HepG2 (cell line): ENCODE measurements at regions not wholly inside any gene's neighbourhood (a gene's known extent, or its start where the extent isn't known, plus 50 kb on each side); places are given as distances from the start of the nearest gene placed in this dataset.

Experiments used
- ATF7-NPFF ChIP-seq: sonication (generic); formaldehyde crosslinking; IDR thresholded peaks from 2 replicates; pipeline ENCODE4 v1.8.1; 2023; ENCODE audit warnings: mild to moderate bottlenecking, low read depth, missing genetic modification reagents, moderate library complexity
- IKZF1 ChIP-seq: fragments of 450-650 bp; IDR thresholded peaks from 2 replicates; pipeline ENCODE4 v1.7.1; 2016
- KLF16 ChIP-seq, 2 experiments: sonication (generic) in 1 of 2; formaldehyde crosslinking in 1 of 2; IDR thresholded peaks; 2 replicates each; pipeline versions ENCODE4 v1.6.1 to v1.8.0; 2016 to 2023; ENCODE audit warnings: missing genetic modification reagents in 2 of 2, missing compliant biosample characterization in 1 of 2
- REXO4 ChIP-seq: sonication (generic); formaldehyde crosslinking; IDR thresholded peaks from 2 replicates; pipeline ENCODE4 v1.8.0; 2022; ENCODE audit warnings: missing genetic modification reagents, mild to moderate bottlenecking, borderline replicate concordance
- RFX1 ChIP-seq: fragments of 450-650 bp; IDR thresholded peaks from 2 replicates; pipeline ENCODE4 v1.6.1; 2017
- SIN3B ChIP-seq: fragments of 150-350 bp; IDR thresholded peaks from 2 replicates; pipeline ENCODE4 v1.6.1; 2014; ENCODE audit warnings: low read length
- SKI ChIP-seq: fragments of 450-650 bp; IDR thresholded peaks from one replicate; pipeline ENCODE4 v1.6.1; 2018; ENCODE audit warnings: mild to moderate bottlenecking; ENCODE audit not compliant: partially characterized antibody
- TBP ChIP-seq: sonication (generic); formaldehyde crosslinking; IDR thresholded peaks from 2 replicates; pipeline ENCODE4 v1.5.0; 2020; ENCODE audit warnings: missing genetic modification reagents
- YEATS4 ChIP-seq: sonication (generic); formaldehyde crosslinking; IDR thresholded peaks from 2 replicates; pipeline ENCODE4 v1.4.0; 2020; ENCODE audit warnings: missing genetic modification reagents, borderline replicate concordance
- ZFYVE20 ChIP-seq: sonication (generic); formaldehyde crosslinking; IDR thresholded peaks from 2 replicates; pipeline ENCODE4 v1.8.0; 2023; ENCODE audit warnings: low read depth, mild to moderate bottlenecking, moderate library complexity, missing genetic modification reagents, borderline replicate concordance
- ZMAT5 ChIP-seq: sonication (generic); formaldehyde crosslinking; IDR thresholded peaks from 2 replicates; pipeline ENCODE4 v1.5.0; 2020; ENCODE audit warnings: mild to moderate bottlenecking, low read depth, missing genetic modification reagents, borderline replicate concordance
- ZNF10 ChIP-seq: sonication (generic); formaldehyde crosslinking; IDR thresholded peaks from 2 replicates; pipeline ENCODE4 v1.4.0; 2020; ENCODE audit warnings: mild to moderate bottlenecking, low read depth, missing genetic modification reagents, borderline replicate concordance
- ZNF317 ChIP-seq: sonication (generic); formaldehyde crosslinking; IDR thresholded peaks from 2 replicates; pipeline ENCODE4 v1.5.0; 2020; ENCODE audit warnings: mild to moderate bottlenecking, missing genetic modification reagents
- ZNF34 ChIP-seq: sonication (generic); formaldehyde crosslinking; IDR thresholded peaks from 2 replicates; pipeline ENCODE4 v1.4.0; 2020; ENCODE audit warnings: mild to moderate bottlenecking, missing genetic modification reagents, borderline replicate concordance
- ZNF607 ChIP-seq: sonication (generic); formaldehyde crosslinking; IDR thresholded peaks from 2 replicates; pipeline ENCODE4 v1.5.1; 2020; ENCODE audit warnings: missing genetic modification reagents, mild to moderate bottlenecking, borderline replicate concordance
- ZNF687 ChIP-seq: sonication (generic); formaldehyde crosslinking; IDR thresholded peaks from 2 replicates; pipeline ENCODE4 v1.5.1; 2020; ENCODE audit warnings: mild to moderate bottlenecking, missing genetic modification reagents, moderate library complexity
- ZNF724P ChIP-seq: sonication (generic); formaldehyde crosslinking; IDR thresholded peaks from 2 replicates; pipeline ENCODE4 v1.8.0; 2022; ENCODE audit warnings: missing genetic modification reagents, borderline replicate concordance
- TF ChIP-seq, protein P1 (sequence below): sonication (generic); formaldehyde crosslinking; IDR thresholded peaks from 2 replicates; pipeline ENCODE4 v1.8.0; 2022; ENCODE audit warnings: mild to moderate bottlenecking, missing genetic modification reagents

GRCh38 chr4:123506011-123506695 lies 109.6 kb downstream of the SPRY1 start (continued):
- TF ChIP-seq TBP (CRISPR knock-in tag) = no peak
- peak; percentile 52; the same call in 1 of the 2 replicates for TF ChIP-seq ZNF687 (CRISPR knock-in tag)
- 0 out of 4 replicates have a peak, but pooled peaks of 1 of the 2 experiments have one; percentile 1 for TF ChIP-seq KLF16 (CRISPR knock-in tag; IDR thresholded peaks at IDR 0.05)
- TF ChIP-seq ZNF317 (CRISPR knock-in tag) = no peak
- no peak for TF ChIP-seq ZNF10 (CRISPR knock-in tag)
- 0 out of 2 replicates have a peak, but pooled peaks have one; percentile 10 for TF ChIP-seq RFX1
- TF ChIP-seq IKZF1 = no peak
- TF ChIP-seq ZMAT5 (CRISPR knock-in tag) = no peak
- TF ChIP-seq SIN3B = no peak
- no peak for TF ChIP-seq ZFYVE20 (CRISPR knock-in tag)
- TF ChIP-seq ZNF34 (CRISPR knock-in tag) = no peak; the same call in 1 of the 2 replicates
- TF ChIP-seq ATF7-NPFF (CRISPR knock-in tag) = no peak; the same call in 1 of the 2 replicates
- no peak for TF ChIP-seq YEATS4 (CRISPR knock-in tag)
- TF ChIP-seq REXO4 = no peak
- no peak for TF ChIP-seq ZNF724P (CRISPR knock-in tag)
- TF ChIP-seq SKI = no peak
- TF ChIP-seq ZNF607 (CRISPR knock-in tag) = 0 out of 2 replicates have a peak, but pooled peaks have one; percentile 5
- TF ChIP-seq, protein P1, sequence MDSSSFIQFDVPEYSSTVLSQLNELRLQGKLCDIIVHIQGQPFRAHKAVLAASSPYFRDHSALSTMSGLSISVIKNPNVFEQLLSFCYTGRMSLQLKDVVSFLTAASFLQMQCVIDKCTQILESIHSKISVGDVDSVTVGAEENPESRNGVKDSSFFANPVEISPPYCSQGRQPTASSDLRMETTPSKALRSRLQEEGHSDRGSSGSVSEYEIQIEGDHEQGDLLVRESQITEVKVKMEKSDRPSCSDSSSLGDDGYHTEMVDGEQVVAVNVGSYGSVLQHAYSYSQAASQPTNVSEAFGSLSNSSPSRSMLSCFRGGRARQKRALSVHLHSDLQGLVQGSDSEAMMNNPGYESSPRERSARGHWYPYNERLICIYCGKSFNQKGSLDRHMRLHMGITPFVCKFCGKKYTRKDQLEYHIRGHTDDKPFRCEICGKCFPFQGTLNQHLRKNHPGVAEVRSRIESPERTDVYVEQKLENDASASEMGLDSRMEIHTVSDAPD (CRISPR knock-in tag) = no peak; the same call in 1 of the 2 replicates
